ENCODE measurements at regions not wholly inside any gene's neighbourhood (a gene's known extent, or its start where the extent isn't known, plus 50 kb on each side); places are given as distances from the start of the nearest gene placed in this dataset.

GRCh38 chrX:73916931-73917667 lies 64.6 kb upstream of the XIST start:
- TF ChIP-seq CTCF (IDR thresholded peaks at IDR 0.05) (no peak), ZFX (IDR thresholded peaks at IDR 0.05; ENCODE audit: borderline replicate concordance) (no peak)

Measured in 22Rv1 (cell line).